Activated CD4-positive, alpha-beta T cell treated with anti-CD3 and anti-CD28 coated beads, Interleukin-2, amount 50 U/mL, for 48 hours (primary cell): ENCODE measurements at regions not wholly inside any gene's neighbourhood (a gene's known extent, or its start where the extent isn't known, plus 50 kb on each side); places are given as distances from the start of the nearest gene placed in this dataset.

ENCODE experiments used
- DNase-seq, 2 experiments: peaks; one replicate each; pipeline ENCODE4 v3.0.0-alpha.2; 2020

- DNase-seq, result no peak
Measured at GRCh38 chr11:131195661-131196517, 174.5 kb upstream of the NTM start.

- no peak for DNase-seq
Measured at GRCh38 chr11:131198161-131199014, 172.0 kb upstream of the NTM start.

- no peak for DNase-seq
Measured at GRCh38 chr11:131199015-131199280, 171.5 kb upstream of the NTM start.

- DNase-seq, result no peak
Measured at GRCh38 chr11:131201674-131202073, 168.7 kb upstream of the NTM start.

GRCh38 chr11:131203040-131203439, 167.4 kb upstream of the NTM start:
- DNase-seq, result no peak

GRCh38 chr11:131204282-131204681, 166.1 kb upstream of the NTM start:
- no peak for DNase-seq

GRCh38 chr11:131204765-131205380, 165.5 kb upstream of the NTM start:
- no peak for DNase-seq

GRCh38 chr11:131206671-131207070, 163.7 kb upstream of the NTM start:
- DNase-seq, result no peak

GRCh38 chr11:131207901-131208300, 162.5 kb upstream of the NTM start:
- DNase-seq, result no peak

- DNase-seq, result no peak
Measured at GRCh38 chr11:131217313-131218310, 152.8 kb upstream of the NTM start.

GRCh38 chr11:131218542-131218941, 151.9 kb upstream of the NTM start:
- DNase-seq, result no peak

- DNase-seq, result no peak
Measured at GRCh38 chr11:131219646-131220045, 150.8 kb upstream of the NTM start.

GRCh38 chr11:131223198-131223991, 147.0 kb upstream of the NTM start:
- no peak for DNase-seq

GRCh38 chr11:131228378-131228777, 142.0 kb upstream of the NTM start:
- no peak for DNase-seq

GRCh38 chr11:131229221-131229620, 141.2 kb upstream of the NTM start:
- no peak for DNase-seq

- DNase-seq, result no peak
Measured at GRCh38 chr11:131231317-131231940, 139.0 kb upstream of the NTM start.

GRCh38 chr11:131232261-131232660, 138.2 kb upstream of the NTM start:
- no peak for DNase-seq

- DNase-seq, result no peak
Measured at GRCh38 chr11:131234221-131234620, 136.2 kb upstream of the NTM start.

- DNase-seq, result no peak
Measured at GRCh38 chr11:131235328-131236298, 134.8 kb upstream of the NTM start.

- DNase-seq, result no peak
Measured at GRCh38 chr11:131240421-131240820, 130.0 kb upstream of the NTM start.
